ENCODE measurements at regions not wholly inside any gene's neighbourhood (a gene's known extent, or its start where the extent isn't known, plus 50 kb on each side); places are given as distances from the start of the nearest gene placed in this dataset.
"Not testable (repeated sequence)": the region's sequence is repeated elsewhere in the genome, so short reads cannot be mapped to it uniquely, and the experiment has no call there.

- not testable (repeated sequence) for TF ChIP-seq MAFK (IDR thresholded peaks at IDR 0.05; ENCODE audit: low read depth, low read length); CEBPB (IDR thresholded peaks at IDR 0.05; ENCODE audit: low read depth, low read length); CTCF (conservative IDR thresholded peaks at IDR 0.05; ENCODE audit: low read depth, low read length); NFE2L2 (IDR thresholded peaks at IDR 0.05; ENCODE audit: low read depth, low read length); POLR2A (IDR thresholded peaks at IDR 0.05; ENCODE audit: low read depth, low read length)
Measured at GRCh38 chr2:97406340-97406739, 183.3 kb downstream of the ANKRD36B start.
